Hematopoietic multipotent progenitor cell (in vitro differentiated cells): ENCODE measurements at regions not wholly inside any gene's neighbourhood (a gene's known extent, or its start where the extent isn't known, plus 50 kb on each side); places are given as distances from the start of the nearest gene placed in this dataset.

ENCODE experiments used
- DNase-seq, 3 donors: peaks; one replicate each; pipeline ENCODE4 v3.0.0-alpha.2; 2011 to 2015; ENCODE audit warnings: low read depth in 2 of 3, low spot score in 2 of 3

GRCh38 chr14:85358136-85358785 is 171.7 kb upstream of the FLRT2 start:
- DNase-seq = no peak

DNA sequence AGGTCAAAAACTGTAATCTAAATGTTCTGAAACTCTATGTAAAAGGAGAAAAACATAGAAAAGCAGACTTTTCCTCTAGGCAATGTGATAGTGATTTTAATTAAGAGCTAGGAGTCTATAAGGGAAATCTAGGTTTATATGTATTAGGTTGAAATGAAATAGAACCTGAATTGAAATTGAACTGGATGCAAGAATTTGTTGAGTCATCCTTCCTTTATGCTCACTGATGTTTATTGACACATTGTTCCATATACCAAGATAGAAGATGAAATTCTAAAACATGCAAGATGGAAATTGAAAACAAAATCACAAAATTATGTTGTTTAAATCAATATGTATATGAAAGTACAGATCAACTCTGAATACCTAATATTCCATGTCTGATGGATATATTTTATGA is 170.4 kb upstream of the FLRT2 start:
- DNase-seq = no peak

- no peak for DNase-seq
Observed at GRCh38 chr14:85363358-85363757, 166.6 kb upstream of the FLRT2 start.

GRCh38 chr14:85366226-85366625 is 163.7 kb upstream of the FLRT2 start:
- no peak for DNase-seq

DNA sequence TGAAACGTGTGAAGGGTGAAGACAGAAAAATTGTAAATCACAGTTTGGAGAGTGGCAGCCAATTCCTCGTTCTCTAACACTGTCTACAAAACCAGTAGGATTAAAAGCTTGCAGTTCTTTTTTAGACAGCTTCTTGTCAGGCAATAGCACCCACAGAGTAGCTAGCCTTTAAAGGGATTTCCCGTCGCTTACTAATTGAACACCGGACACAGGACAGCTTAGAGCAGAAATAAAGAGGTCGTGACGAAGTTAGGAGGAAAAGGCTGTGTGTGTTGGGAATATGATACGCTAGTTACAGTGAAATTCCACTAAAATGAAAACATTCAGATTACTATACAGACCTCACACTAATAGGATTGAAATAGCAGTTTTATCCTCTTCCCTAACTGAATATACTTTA is 149.1 kb upstream of the FLRT2 start:
- DNase-seq = no peak

GRCh38 chr14:85382341-85382740 is 147.6 kb upstream of the FLRT2 start:
- no peak for DNase-seq

DNA sequence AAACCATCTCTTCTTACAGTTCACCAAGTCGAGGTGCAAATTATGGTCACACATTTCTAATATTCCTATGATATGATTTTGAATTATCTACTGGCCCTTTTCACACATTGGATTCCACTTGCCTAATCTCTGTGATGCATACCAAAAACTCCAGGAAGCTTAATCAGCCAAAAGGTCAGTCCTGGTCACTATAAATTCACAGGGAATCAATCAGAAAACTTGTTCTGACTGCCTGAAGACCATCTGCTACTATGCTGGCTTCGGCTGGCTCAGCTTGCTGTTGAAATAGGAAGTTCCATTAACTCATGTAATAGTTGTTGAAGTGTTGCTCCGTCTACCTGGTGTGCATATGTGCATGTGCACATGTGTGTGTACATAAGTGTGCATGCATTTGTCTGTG is 142.8 kb upstream of the FLRT2 start:
- DNase-seq = no peak

GRCh38 chr14:85390236-85390635 is 139.7 kb upstream of the FLRT2 start:
- DNase-seq = no peak

GRCh38 chr14:85391455-85391854 is 138.5 kb upstream of the FLRT2 start:
- DNase-seq = no peak

DNA sequence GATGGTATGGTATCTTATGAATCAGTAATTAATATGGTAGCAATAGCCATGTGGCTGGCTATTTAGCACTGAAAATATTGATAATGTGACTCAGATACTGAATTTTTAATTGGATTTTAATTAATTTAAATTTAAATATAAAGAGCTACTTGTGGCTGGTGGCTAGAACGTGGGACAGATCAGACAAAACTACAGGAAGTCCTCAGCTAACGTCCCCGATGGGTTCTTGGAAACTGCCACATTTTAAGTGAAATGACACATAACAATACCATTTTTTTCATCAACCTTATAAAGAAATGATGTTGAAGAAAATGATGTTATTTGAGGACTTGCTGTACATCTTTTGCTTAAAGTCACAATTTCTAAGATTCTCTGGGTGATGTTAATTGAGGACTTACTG is 138.1 kb upstream of the FLRT2 start:
- DNase-seq = no peak

- no peak for DNase-seq
Observed at GRCh38 chr14:85399186-85399585, 130.8 kb upstream of the FLRT2 start.

DNA sequence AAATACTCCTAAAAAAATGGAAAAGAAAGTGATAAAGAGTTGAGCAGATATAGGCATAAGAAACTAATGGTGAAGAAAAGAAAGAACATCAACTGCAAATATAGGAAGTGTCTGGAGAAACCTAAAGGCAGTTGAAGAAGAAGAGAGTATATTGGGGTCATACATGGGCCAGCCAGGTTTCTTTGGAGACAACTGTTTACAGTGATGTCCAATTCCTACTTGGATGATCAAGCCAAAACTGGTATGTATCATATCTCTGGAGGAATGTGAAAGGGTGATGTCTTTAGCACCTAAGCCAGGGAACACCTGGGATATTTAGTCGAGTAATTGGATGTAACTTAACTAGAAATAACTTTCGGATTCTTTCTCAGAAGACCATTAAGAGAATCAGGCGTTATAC is 129.3 kb upstream of the FLRT2 start:
- no peak for DNase-seq

DNA sequence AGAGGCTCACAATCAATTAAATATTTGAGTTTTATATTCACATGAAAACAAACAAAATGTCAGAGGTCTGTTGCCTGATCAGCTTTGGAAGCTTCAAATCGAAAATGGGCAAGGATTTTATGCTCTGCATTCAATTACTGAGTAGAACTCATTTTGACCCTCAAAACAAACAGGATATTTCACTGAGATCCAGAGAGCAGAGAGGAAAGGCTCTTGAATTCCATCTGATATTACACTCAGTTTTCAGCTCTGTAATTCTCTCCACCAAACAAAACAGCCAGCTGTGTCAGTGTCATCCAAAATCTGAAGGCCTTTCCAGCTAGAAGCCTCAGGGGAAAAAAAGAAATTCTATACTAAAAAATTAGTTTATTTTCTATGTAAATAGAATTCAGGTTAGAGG is 128.6 kb upstream of the FLRT2 start:
- DNase-seq = no peak

DNA sequence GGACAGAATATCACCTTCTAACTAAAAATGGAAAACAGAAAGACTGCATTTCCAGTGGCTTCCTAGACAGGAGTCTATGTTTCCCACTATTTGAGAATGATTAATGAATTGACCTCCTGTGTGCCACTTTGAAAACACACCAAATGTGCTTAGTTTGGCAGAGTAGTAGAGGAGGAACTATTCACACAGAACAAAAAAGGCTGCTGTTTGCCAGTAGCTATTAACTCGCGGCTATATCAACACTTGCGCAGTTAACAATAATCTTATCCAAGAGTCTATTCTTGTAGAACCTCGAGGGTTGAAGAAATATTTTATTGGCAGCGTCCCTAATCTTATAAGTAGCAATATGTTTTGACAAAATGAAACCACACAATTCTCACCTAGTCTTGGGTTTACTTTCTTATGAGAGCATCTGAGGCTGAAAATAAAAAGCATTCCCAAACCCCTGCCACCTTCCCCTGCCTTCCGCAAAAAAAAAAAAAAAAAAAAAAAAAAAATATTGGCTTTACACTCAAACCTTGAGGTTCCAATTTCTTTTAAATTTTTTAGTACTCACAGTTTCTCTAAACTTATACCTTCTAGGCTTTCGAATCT is 127.3 kb upstream of the FLRT2 start:
- DNase-seq = no peak

DNA sequence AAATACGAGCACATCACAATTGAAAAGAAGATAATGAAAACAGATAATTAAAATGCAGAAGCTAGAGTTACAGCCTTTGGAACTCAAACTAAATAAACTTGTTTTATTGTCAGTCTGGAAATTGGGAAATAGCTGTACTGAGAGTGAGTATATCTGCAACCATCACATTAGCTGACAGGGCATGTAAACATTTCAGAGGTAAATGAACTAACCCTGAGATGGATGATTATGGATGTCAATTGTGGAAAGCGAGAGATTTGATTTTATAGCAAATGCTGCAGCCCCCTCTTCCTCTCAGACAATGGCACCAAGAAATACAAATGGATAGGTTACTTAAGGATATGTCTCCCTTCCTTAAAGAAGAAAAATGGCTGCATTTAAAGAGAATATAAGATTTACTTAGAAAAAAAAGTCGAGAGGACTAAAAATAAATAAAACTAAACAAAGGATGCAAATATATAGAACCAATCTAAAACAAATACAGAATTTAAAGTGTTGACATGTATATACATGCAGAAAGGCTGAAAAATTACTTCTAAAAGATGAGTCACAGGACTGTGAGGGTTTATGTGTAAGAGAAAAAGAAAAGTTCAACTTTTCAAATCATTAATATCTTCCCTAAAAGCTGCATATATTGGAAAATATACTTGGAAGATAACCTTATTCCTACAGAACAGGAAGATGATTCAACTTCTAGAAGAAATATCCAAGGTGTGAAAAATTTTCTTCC is 120.3 kb upstream of the FLRT2 start:
- DNase-seq = no peak

GRCh38 chr14:85412756-85413155 is 117.2 kb upstream of the FLRT2 start:
- no peak for DNase-seq

DNA sequence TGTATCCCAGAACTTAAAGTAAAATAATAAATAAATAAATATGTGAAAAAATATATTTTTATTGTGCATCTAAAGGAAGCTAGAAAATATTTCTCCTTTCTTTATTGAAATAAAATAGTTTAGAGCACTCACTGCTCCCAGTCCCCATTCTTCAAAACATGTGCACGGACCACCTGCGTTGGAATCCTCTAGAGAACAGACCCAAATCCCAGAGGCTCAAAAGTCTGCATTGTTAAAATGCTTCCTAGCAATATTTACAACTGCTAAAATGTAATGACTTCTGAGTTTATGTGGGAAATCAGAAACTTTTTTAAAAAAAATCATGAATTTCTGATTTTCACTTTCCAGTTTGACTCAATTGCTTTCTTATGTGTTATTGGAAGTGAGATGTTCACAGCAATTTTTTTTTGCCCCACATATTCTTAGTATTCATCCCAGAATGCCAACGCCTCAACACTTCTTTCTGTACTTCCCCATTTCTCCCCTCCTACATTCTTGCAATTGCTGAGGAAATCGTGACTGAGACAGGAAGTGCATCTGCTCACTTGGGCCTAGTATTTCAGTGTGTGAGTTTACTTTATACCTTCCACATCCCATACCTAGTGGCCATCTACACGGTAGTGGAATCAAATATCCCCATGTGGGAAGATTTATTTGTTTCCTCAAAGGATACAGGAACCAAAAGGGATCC is 116.0 kb upstream of the FLRT2 start:
- DNase-seq = peak in 2 of 3 donors; percentile 24 to 54

- DNase-seq = no peak
Observed at GRCh38 chr14:85415015-85415712, 114.8 kb upstream of the FLRT2 start.

GRCh38 chr14:85416771-85417170 is 113.2 kb upstream of the FLRT2 start:
- peak in 1 of 3 donors; percentile 47 for DNase-seq

DNA sequence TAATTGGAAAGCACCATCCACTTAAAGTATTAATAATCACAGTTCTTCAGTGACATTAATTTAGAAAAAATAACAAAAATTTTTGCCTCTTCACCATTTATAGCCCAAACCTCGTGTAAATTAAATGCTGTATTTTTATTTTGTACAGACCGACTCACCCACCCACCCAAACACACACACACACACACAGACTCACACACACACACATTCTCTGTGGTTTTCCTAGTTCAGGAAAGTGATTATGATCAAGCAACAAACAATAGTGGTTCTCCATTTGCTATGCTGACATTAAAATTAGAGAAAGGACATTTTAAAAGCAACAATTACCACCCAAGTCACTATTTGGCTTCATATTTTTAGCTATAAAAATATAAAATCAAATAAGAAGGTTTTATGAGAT is 112.5 kb upstream of the FLRT2 start:
- peak in 2 of 3 donors; percentile 18 to 51 for DNase-seq

DNA sequence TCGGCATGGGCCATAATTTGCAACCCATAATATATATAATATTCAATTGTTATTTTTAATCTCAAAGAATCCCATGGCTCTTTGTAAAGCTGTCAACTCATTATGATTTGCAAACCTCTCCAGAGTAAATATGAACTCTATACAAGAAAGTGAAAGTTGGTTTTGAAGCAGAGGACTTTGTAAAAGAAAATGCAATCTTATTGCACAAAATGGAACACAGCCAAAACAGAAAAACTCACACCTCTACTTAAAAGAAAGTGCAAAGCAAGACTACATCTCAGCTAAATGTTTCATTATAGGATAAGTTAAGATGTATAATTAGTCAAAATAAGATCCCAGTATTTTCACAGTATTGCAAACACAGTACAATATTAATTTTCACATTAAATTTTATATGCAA is 111.2 kb upstream of the FLRT2 start:
- peak in 1 of 3 donors; percentile 32 for DNase-seq
